ENCODE measurements at regions not wholly inside any gene's neighbourhood (a gene's known extent, or its start where the extent isn't known, plus 50 kb on each side); places are given as distances from the start of the nearest gene placed in this dataset.
A peak's percentile ranks its signal among the peaks of the same experiment; 100 is the strongest.
"Not testable (repeated sequence)": the region's sequence is repeated elsewhere in the genome, so short reads cannot be mapped to it uniquely, and the experiment has no call there.

DNA sequence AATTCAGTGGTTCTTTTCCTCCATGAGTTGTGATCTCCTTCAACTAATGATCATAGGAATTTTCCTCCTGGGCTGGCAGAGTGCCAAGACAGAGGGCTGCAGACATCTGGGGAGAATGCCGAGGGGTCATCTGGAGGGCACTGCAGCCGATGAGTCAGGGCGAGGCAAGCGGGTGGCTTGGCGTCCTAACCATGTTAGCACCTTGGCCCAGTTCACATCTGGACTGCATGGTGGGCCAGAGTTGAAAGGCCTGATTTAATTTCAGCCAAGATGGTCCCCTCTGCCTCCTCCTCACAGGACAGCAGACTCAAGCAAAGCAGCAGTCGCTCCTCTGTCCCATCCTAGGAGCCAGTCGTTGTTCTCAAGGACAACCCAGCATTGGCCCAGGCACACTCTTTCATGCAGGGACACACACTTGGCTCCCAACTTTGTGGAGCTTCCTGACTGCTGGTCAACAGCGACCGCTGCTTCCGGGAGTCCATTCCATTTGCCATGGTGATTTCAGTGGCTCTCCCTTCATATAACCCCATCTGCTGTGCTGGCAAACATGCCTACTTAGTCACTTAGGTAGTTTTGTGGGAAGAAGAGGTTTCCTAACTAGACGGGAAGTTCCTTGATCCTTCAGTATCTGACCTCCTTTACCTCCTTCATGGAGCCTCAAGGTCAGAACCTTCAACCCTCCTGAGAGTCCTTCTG, 161.8 kb downstream of the TTC8 start:
- dilution Hi-C loops (cut with HindIII; ENCODE audit: low sequenced_read_pairs, unreplicated experiment), result no loop called here
- Histone ChIP-seq H3K4me1 (ENCODE audit: control insufficient read depth, insufficient read depth, low read length) (peaks cover 6% of the 10 kb centered on the region), H2BK120ac (ENCODE audit: low read depth, low read length) (no peak overlapping the region; the same call in 1 of the 2 replicates)

DNA sequence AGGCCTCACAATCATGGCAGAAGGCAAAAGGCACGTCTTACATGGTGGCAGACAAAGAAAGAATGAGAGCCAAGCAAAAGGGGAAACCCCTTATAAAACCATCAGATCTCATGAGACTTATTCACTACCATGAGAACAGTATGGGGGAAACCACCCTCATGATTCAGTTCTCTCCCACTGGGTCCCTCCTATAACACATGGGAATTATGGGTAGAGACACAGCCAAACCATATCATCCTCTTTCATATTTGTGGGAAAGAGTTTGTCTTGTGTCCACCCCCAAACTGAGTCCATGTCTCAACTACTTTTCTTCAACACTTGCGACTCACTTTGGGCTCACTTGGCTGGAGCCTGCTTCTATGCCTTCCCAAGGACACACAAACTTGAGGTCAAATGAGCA, 162.5 kb downstream of the TTC8 start:
- CTCF ChIA-PET; H3K18ac ChIP-seq (ENCODE audit: low read depth, low read length); BruUV-seq (replicated peaks); H3K9me3 ChIP-seq (ENCODE audit: control insufficient read depth, insufficient read depth, low read length); H3K36me3 ChIP-seq (ENCODE audit: control insufficient read depth, insufficient read depth, low read length); H2BK5ac ChIP-seq (ENCODE audit: low read depth, low read length, poor library complexity, severe bottlenecking); H2BK120ac ChIP-seq (ENCODE audit: low read depth, low read length); ATAC-seq (ENCODE audit: low read depth); H3K9me1 ChIP-seq (ENCODE audit: insufficient read depth, low read length); H3K27me3 ChIP-seq (ENCODE audit: control insufficient read depth, insufficient read depth, low read length); dilution Hi-C loops (cut with HindIII; ENCODE audit: low sequenced_read_pairs, unreplicated experiment); H4K5ac ChIP-seq (ENCODE audit: low read depth, low read length); in situ Hi-C loops (cut with MboI; ENCODE audit: low sequenced_read_pairs); H2BK15ac ChIP-seq (ENCODE audit: low read depth, low read length); H3K4me1 ChIP-seq (ENCODE audit: control insufficient read depth, insufficient read depth, low read length); H3K14ac ChIP-seq (replicated peaks; ENCODE audit: low read depth, low read length); DNase-seq; H3K4me2 ChIP-seq (ENCODE audit: low read depth, low read length); H3K9ac ChIP-seq (ENCODE audit: low read depth, low read length); H3K4ac ChIP-seq (ENCODE audit: low read depth, low read length); H3K79me1 ChIP-seq (ENCODE audit: low read depth in 1 of 2, low read length in 2 of 2); POLR2A ChIA-PET (ENCODE audit: unreplicated experiment); H3K4me3 ChIP-seq (ENCODE audit: insufficient read depth, low read depth, low read length); H3K23ac ChIP-seq (ENCODE audit: low read depth, low read length); H2AFZ ChIP-seq (replicated peaks; ENCODE audit: low read length, poor library complexity); H4K8ac ChIP-seq (ENCODE audit: low read depth in 2 of 2, low read length in 2 of 2); H2AK5ac ChIP-seq (ENCODE audit: low read depth, low read length); H2AK9ac ChIP-seq (replicated peaks; ENCODE audit: low read depth, low read length, poor library complexity); H3K56ac ChIP-seq (ENCODE audit: extremely low read depth, insufficient read depth, low read length); H4K20me1 ChIP-seq (ENCODE audit: insufficient read depth, low read length); H4K91ac ChIP-seq (ENCODE audit: insufficient read depth, low read depth, low read length); intact Hi-C loops (cut with micrococcal nuclease); H3K27ac ChIP-seq (ENCODE audit: insufficient read depth, low read length): not testable (repeated sequence)
- peak overlapping the region; percentile 24; the same call in 1 of the 2 replicates for H2BK20ac ChIP-seq (ENCODE audit: low read depth, low read length)
- no CpG with 5 or more reads among the region's 2 CpGs for WGBS, 2 experiments (ENCODE audit: extremely low coverage in 2 of 2, insufficient read length in 1 of 2)

More for the DNA sequence above, 161.8 kb downstream of the TTC8 start:
- CTCF ChIA-PET, result no interaction called here
- TF ChIP-seq, protein P1, sequence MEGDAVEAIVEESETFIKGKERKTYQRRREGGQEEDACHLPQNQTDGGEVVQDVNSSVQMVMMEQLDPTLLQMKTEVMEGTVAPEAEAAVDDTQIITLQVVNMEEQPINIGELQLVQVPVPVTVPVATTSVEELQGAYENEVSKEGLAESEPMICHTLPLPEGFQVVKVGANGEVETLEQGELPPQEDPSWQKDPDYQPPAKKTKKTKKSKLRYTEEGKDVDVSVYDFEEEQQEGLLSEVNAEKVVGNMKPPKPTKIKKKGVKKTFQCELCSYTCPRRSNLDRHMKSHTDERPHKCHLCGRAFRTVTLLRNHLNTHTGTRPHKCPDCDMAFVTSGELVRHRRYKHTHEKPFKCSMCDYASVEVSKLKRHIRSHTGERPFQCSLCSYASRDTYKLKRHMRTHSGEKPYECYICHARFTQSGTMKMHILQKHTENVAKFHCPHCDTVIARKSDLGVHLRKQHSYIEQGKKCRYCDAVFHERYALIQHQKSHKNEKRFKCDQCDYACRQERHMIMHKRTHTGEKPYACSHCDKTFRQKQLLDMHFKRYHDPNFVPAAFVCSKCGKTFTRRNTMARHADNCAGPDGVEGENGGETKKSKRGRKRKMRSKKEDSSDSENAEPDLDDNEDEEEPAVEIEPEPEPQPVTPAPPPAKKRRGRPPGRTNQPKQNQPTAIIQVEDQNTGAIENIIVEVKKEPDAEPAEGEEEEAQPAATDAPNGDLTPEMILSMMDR (conservative IDR thresholded peaks at IDR 0.05; ENCODE audit: low read depth, low read length), result no peak
- TF ChIP-seq FOS (IDR thresholded peaks at IDR 0.05; ENCODE audit: low read depth, low read length), result 0 out of 2 replicates have a peak, but pooled peaks have one; percentile 19
- no peak for TF ChIP-seq POLR2A (IDR thresholded peaks at IDR 0.05; ENCODE audit: low read depth, low read length)
- POLR2A ChIA-PET (ENCODE audit: unreplicated experiment), result no interaction called here
- Histone ChIP-seq H2BK15ac (ENCODE audit: low read depth, low read length) (peak overlapping the region; percentile 12; the same call in 1 of the 3 replicates), H2BK20ac (ENCODE audit: low read depth, low read length) (peak overlapping the region; percentile 51; the same call in 1 of the 2 replicates), H3K9ac (ENCODE audit: low read depth, low read length) (no peak overlapping the region), H4K20me1 (ENCODE audit: insufficient read depth, low read length) (no peaks in the 10 kb centered on the region), H3K9me1 (ENCODE audit: insufficient read depth, low read length) (peaks cover 2% of the 10 kb centered on the region; the same call in 1 of the 2 replicates), H3K27ac (ENCODE audit: insufficient read depth, low read length) (no peak overlapping the region), H3K14ac (replicated peaks; ENCODE audit: low read depth, low read length) (0 out of 2 replicates have a peak overlapping the region, but pooled peaks have one; percentile 37), H3K23ac (ENCODE audit: low read depth, low read length) (no peak overlapping the region), H3K79me1 (ENCODE audit: low read depth in 1 of 2, low read length in 2 of 2) (no peaks in the 10 kb centered on the region), H3K18ac (ENCODE audit: low read depth, low read length) (peak overlapping the region; percentile 0; the same call in 1 of the 2 replicates), H3K36me3 (ENCODE audit: control insufficient read depth, insufficient read depth, low read length) (no peaks in the 10 kb centered on the region), H3K4me2 (ENCODE audit: low read depth, low read length) (no peak overlapping the region), H4K5ac (ENCODE audit: low read depth, low read length) (no peak overlapping the region; the same call in 1 of the 2 replicates), H4K91ac (ENCODE audit: insufficient read depth, low read depth, low read length) (peak overlapping the region; percentile 49; the same call in 1 of the 2 replicates), H3K27me3 (ENCODE audit: control insufficient read depth, insufficient read depth, low read length) (no peaks in the 10 kb centered on the region), H3K4me3 (ENCODE audit: insufficient read depth, low read depth, low read length) (no peak overlapping the region), H2BK5ac (ENCODE audit: low read depth, low read length, poor library complexity, severe bottlenecking) (peak overlapping the region; percentile 2), H3K9me3 (ENCODE audit: control insufficient read depth, insufficient read depth, low read length) (no peaks in the 10 kb centered on the region; the same call in 1 of the 2 replicates), H3K4ac (ENCODE audit: low read depth, low read length) (peak overlapping the region; percentile 43; the same call in 1 of the 2 replicates), H2AFZ (replicated peaks; ENCODE audit: low read length, poor library complexity) (peak overlapping the region; percentile 4), H2AK9ac (replicated peaks; ENCODE audit: low read depth, low read length, poor library complexity) (no peak overlapping the region), H2AK5ac (ENCODE audit: low read depth, low read length) (peak overlapping the region; percentile 35; the same call in 1 of the 2 replicates), H3K56ac (ENCODE audit: extremely low read depth, insufficient read depth, low read length) (no peak overlapping the region), H4K8ac (ENCODE audit: low read depth in 2 of 2, low read length in 2 of 2) (no peak overlapping the region)
- no TSS peak for BruUV-seq (replicated peaks)
- 20% methylated on average over 1 of the region's 11 CpGs; no CpG with 5 or more reads in 1 of the 2 experiments for WGBS, 2 experiments (ENCODE audit: extremely low coverage in 2 of 2, insufficient read length in 1 of 2)
- DNase-seq (peak; percentile 82), ATAC-seq (ENCODE audit: low read depth) (no peak)
- in situ Hi-C loops (cut with MboI; ENCODE audit: low sequenced_read_pairs), result no loop called here
- intact Hi-C loops (cut with micrococcal nuclease), result no loop called here

Measured in IMR-90 (cell line).